SK-N-SH (cell line): ENCODE measurements at regions not wholly inside any gene's neighbourhood (a gene's known extent, or its start where the extent isn't known, plus 50 kb on each side); places are given as distances from the start of the nearest gene placed in this dataset.

Experiments used
- CTCF ChIA-PET: fragments of 300-600, 350-600 bp; formaldehyde crosslinking; extraction: SDS; loops from one replicate; lab custom pipeline; 2021; lab: Yijun Ruan, JAX
- POLR2A ChIA-PET: fragments of 350-600 bp; sonication (Branson Sonifier 250); formaldehyde crosslinking; extraction: SDS; loops from one replicate; lab custom pipeline; 2020; ENCODE audit warnings: antibody characterized with exemption, inconsistent platforms; lab: Yijun Ruan, JAX
- DNase-seq: peaks from one replicate; pipeline ENCODE4 v3.0.0; 2012
- H2AFZ ChIP-seq: fragments of 200-600 bp; sonication (generic); 2 replicates; pipeline ENCODE4 v1.8.1; 2016; ENCODE audit warnings: antibody characterized with exemption, mild to moderate bottlenecking, low read depth
- H3F3A ChIP-seq: fragments of 200-600 bp; sonication (generic); replicated peaks from 2 replicates; pipeline ENCODE3; 2016; ENCODE audit warnings: antibody characterized with exemption, mild to moderate bottlenecking; ENCODE audit not compliant: insufficient read depth
- H3K27ac ChIP-seq, 2 experiments: fragments of 200-500 bp in 1 of 2; fragments of 200-600 bp in 1 of 2; sonication (Bioruptor generic) in 1 of 2; sonication (generic), shearing (Covaris generic) in 1 of 2; 2 replicates each; pipeline versions ENCODE4 v1.5.1 to v1.6.1; 2014 to 2016; ENCODE audit warnings: low read depth in 2 of 2, inconsistent platforms in 1 of 2, low read length in 1 of 2, mild to moderate bottlenecking in 1 of 2, mixed read lengths in 1 of 2
- H3K27me3 ChIP-seq: fragments of 200-600 bp; sonication (generic), shearing (Covaris generic); 2 replicates; pipeline ENCODE4 v1.6.1; 2016; ENCODE audit warnings: mixed run types; ENCODE audit not compliant: insufficient read depth
- H3K36me3 ChIP-seq, 2 experiments: fragments of 200-500 bp in 1 of 2; fragments of 200-600 bp in 1 of 2; sonication (Bioruptor generic) in 1 of 2; sonication (generic) in 1 of 2; replicated peaks in 1 of 2; 2 replicates each; pipeline versions ENCODE3 to v1.5.1; 2014 to 2016; ENCODE audit warnings: low read length in 1 of 2, mild to moderate bottlenecking in 1 of 2; ENCODE audit not compliant: insufficient read depth in 2 of 2, control insufficient read depth in 1 of 2
- H3K4me1 ChIP-seq, 2 experiments: fragments of 200-500 bp in 1 of 2; fragments of 200-600 bp in 1 of 2; sonication (Bioruptor generic) in 1 of 2; sonication (generic), shearing (Covaris generic) in 1 of 2; 2 replicates each; pipeline versions ENCODE4 v1.5.1 to v1.6.1; 2014 to 2016; ENCODE audit warnings: low read depth in 1 of 2, low read length in 1 of 2, mixed run types in 1 of 2; ENCODE audit not compliant: insufficient read depth in 2 of 2, control insufficient read depth in 1 of 2
- H3K4me2 ChIP-seq: fragments of 200-600 bp; sonication (generic), shearing (Covaris generic); 2 replicates; pipeline ENCODE4 v1.6.1; 2017; ENCODE audit warnings: mixed run types
- H3K4me3 ChIP-seq, 2 experiments: fragments of 200-500 bp in 1 of 2; fragments of 200-600 bp in 1 of 2; sonication (Bioruptor generic) in 1 of 2; sonication (generic), shearing (Covaris generic) in 1 of 2; 2 replicates each; pipeline versions ENCODE4 v1.5.1 to v1.8.1; 2014 to 2016; ENCODE audit warnings: low read depth in 2 of 2, inconsistent platforms in 1 of 2, low read length in 1 of 2, mild to moderate bottlenecking in 1 of 2, mixed read lengths in 1 of 2, moderate library complexity in 1 of 2
- H3K79me2 ChIP-seq: fragments of 200-600 bp; sonication (generic); 2 replicates; pipeline ENCODE4 v1.8.1; 2017; ENCODE audit warnings: mild to moderate bottlenecking; ENCODE audit not compliant: insufficient read depth
- H3K9ac ChIP-seq: fragments of 200-600 bp; sonication (generic); 2 replicates; pipeline ENCODE4 v1.6.1; 2017; ENCODE audit warnings: mixed run types
- H3K9me2 ChIP-seq: fragments of 200-600 bp; sonication (generic); 2 replicates; pipeline ENCODE4 v1.6.1; 2017; ENCODE audit warnings: mixed run types
- H3K9me3 ChIP-seq: fragments of 200-600 bp; sonication (generic); 2 replicates; pipeline ENCODE4 v1.6.1; 2017; ENCODE audit warnings: mixed run types, mild to moderate bottlenecking, moderate library complexity
- H4K20me1 ChIP-seq: fragments of 200-600 bp; sonication (generic); 2 replicates; pipeline ENCODE4 v1.6.1; 2017; ENCODE audit warnings: mild to moderate bottlenecking, mixed run types; ENCODE audit not compliant: insufficient read depth
- CHD2 ChIP-seq: fragments of 150-350 bp; IDR thresholded peaks from 2 replicates; pipeline ENCODE4 v1.6.1; 2018; ENCODE audit warnings: low read length; ENCODE audit not compliant: partially characterized antibody
- ELF1 ChIP-seq: IDR thresholded peaks from 2 replicates; pipeline ENCODE4 v1.4.0; 2012
- EP300 ChIP-seq, 2 experiments: IDR thresholded peaks; 2 replicates each; pipeline versions ENCODE4 v1.4.0 to v1.6.1; 2012; ENCODE audit warnings: borderline replicate concordance in 1 of 2, low read depth in 1 of 2, low read length in 1 of 2
- EZH2phosphoT487 ChIP-seq: fragments of 200-600 bp; sonication (generic); IDR thresholded peaks from 2 replicates; pipeline ENCODE4 v1.6.1; 2017; ENCODE audit warnings: low read depth, mixed run types, mild to moderate bottlenecking, antibody characterized with exemption, moderate library complexity, borderline replicate concordance
- GATA2 ChIP-seq: sonication (generic); formaldehyde crosslinking; IDR thresholded peaks from 2 replicates; pipeline ENCODE4 v1.5.0; 2020; ENCODE audit warnings: mild to moderate bottlenecking, missing genetic modification reagents
- JUND ChIP-seq: IDR thresholded peaks from 2 replicates; pipeline ENCODE4 v1.4.0; 2012
- MAX ChIP-seq: IDR thresholded peaks from 2 replicates; pipeline ENCODE4 v1.4.0; 2012; ENCODE audit warnings: low read depth
- MEF2A ChIP-seq: IDR thresholded peaks from 2 replicates; pipeline ENCODE4 v1.4.0; 2012; ENCODE audit warnings: low read depth, borderline replicate concordance
- NFIC ChIP-seq: IDR thresholded peaks from 2 replicates; pipeline ENCODE4 v1.4.0; 2012; ENCODE audit warnings: borderline replicate concordance
- NRF1 ChIP-seq: IDR thresholded peaks from 2 replicates; pipeline ENCODE4 v1.6.1; 2012; ENCODE audit warnings: low read depth, mild to moderate bottlenecking, low read length
- RAD21 ChIP-seq: IDR thresholded peaks from 2 replicates; pipeline ENCODE4 v1.6.1; 2012; ENCODE audit warnings: mild to moderate bottlenecking, low read length
- RCOR1 ChIP-seq: fragments of 150-350 bp; IDR thresholded peaks from 2 replicates; pipeline ENCODE4 v1.6.1; 2017; ENCODE audit warnings: antibody characterized with exemption, low read length
- REST ChIP-seq: IDR thresholded peaks from 2 replicates; pipeline ENCODE4 v1.6.1; 2012; ENCODE audit warnings: mild to moderate bottlenecking, low read depth, low read length, moderate library complexity
- SIN3A ChIP-seq: IDR thresholded peaks from 2 replicates; pipeline ENCODE4 v1.6.1; 2012; ENCODE audit warnings: low read depth, mild to moderate bottlenecking, low read length, moderate library complexity, borderline replicate concordance
- SMC3 ChIP-seq: IDR thresholded peaks from 2 replicates; pipeline ENCODE4 v1.6.1; 2012; ENCODE audit warnings: low read depth, low read length, improper control_type of control experiment
- TEAD4 ChIP-seq: IDR thresholded peaks from 2 replicates; pipeline ENCODE4 v1.4.0; 2012; ENCODE audit warnings: mild to moderate bottlenecking, borderline replicate concordance; ENCODE audit not compliant: insufficient read depth
- USF2 ChIP-seq: fragments of 150-350 bp; IDR thresholded peaks from 2 replicates; pipeline ENCODE4 v1.6.1; 2017; ENCODE audit warnings: antibody characterized with exemption, low read length, low read depth, borderline replicate concordance
- ZBTB33 ChIP-seq: IDR thresholded peaks from 2 replicates; pipeline ENCODE4 v1.4.0; 2012; ENCODE audit warnings: low read depth, borderline replicate concordance
- WGBS: methylation state at CpG from one replicate; pipeline ENCODE4 v1.1.6; 2017; ENCODE audit warnings: low lambda C conversion rate; 5-methylcytosine and 5-hydroxymethylcytosine counted together
- TF ChIP-seq, protein P1 (sequence below): IDR thresholded peaks from 2 replicates; pipeline ENCODE4; 2012

GRCh38 chr2:122999258-122999657, 1025.8 kb upstream of the CNTNAP5 start:
- Histone ChIP-seq H3K4me1 (no peaks in the 10 kb centered on the region), H4K20me1 (no peaks in the 10 kb centered on the region), H3K9me3 (no peaks in the 10 kb centered on the region), H3K27me3 (no peaks in the 10 kb centered on the region)
- TF ChIP-seq NRF1: no peak
- TF ChIP-seq SMC3: no peak
- TF ChIP-seq REST: no peak
- TF ChIP-seq USF2: no peak
- no peak for TF ChIP-seq EP300 (IDR thresholded peaks at IDR 0.05; ENCODE audit: borderline replicate concordance in 1 of 2, low read depth in 1 of 2, low read length in 1 of 2)
- no peak for TF ChIP-seq EZH2phosphoT487
- no peak for TF ChIP-seq GATA2 (CRISPR knock-in tag)
- no peak for TF ChIP-seq ELF1
- no peak for TF ChIP-seq SIN3A
- no peak for TF ChIP-seq JUND
- no peak for TF ChIP-seq CHD2
- no peak for TF ChIP-seq RCOR1
- no peak for TF ChIP-seq TEAD4
- no peak for TF ChIP-seq RAD21
- TF ChIP-seq NFIC: no peak
- TF ChIP-seq, protein P1, sequence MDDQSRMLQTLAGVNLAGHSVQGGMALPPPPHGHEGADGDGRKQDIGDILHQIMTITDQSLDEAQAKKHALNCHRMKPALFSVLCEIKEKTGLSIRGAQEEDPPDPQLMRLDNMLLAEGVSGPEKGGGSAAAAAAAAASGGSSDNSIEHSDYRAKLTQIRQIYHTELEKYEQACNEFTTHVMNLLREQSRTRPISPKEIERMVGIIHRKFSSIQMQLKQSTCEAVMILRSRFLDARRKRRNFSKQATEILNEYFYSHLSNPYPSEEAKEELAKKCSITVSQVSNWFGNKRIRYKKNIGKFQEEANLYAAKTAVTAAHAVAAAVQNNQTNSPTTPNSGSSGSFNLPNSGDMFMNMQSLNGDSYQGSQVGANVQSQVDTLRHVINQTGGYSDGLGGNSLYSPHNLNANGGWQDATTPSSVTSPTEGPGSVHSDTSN: no peak
- TF ChIP-seq MAX: no peak
- no peak for TF ChIP-seq MEF2A
- TF ChIP-seq ZBTB33: no peak
- TF ChIP-seq, all 33 proteins: peak for 0
- no peaks in the 10 kb centered on the region for H3K79me2 ChIP-seq
- H3K27ac ChIP-seq: no peak overlapping the region
- WGBS: 18% methylated on average over 3 of the region's 3 CpGs
- CTCF ChIA-PET: no interaction called here
- H3K9ac ChIP-seq: no peak overlapping the region
- H3K9me2 ChIP-seq: no peaks in the 10 kb centered on the region
- POLR2A ChIA-PET: no interaction called here
- no peak overlapping the region for H3K4me2 ChIP-seq
- no peaks in the 10 kb centered on the region for H3F3A ChIP-seq
- H3K36me3 ChIP-seq: no peaks in the 10 kb centered on the region
- DNase-seq: no peak
- H3K4me3 ChIP-seq: no peak overlapping the region
- H2AFZ ChIP-seq: no peak overlapping the region
